SK-N-SH (cell line): ENCODE measurements at regions not wholly inside any gene's neighbourhood (a gene's known extent, or its start where the extent isn't known, plus 50 kb on each side); places are given as distances from the start of the nearest gene placed in this dataset.

Experiments used
- CTCF ChIA-PET: fragments of 300-600, 350-600 bp; formaldehyde crosslinking; extraction: SDS; loops from one replicate; lab custom pipeline; 2021; lab: Yijun Ruan, JAX
- POLR2A ChIA-PET: fragments of 350-600 bp; sonication (Branson Sonifier 250); formaldehyde crosslinking; extraction: SDS; loops from one replicate; lab custom pipeline; 2020; ENCODE audit warnings: antibody characterized with exemption, inconsistent platforms; lab: Yijun Ruan, JAX
- DNase-seq: peaks from one replicate; pipeline ENCODE4 v3.0.0; 2012
- H2AFZ ChIP-seq: fragments of 200-600 bp; sonication (generic); 2 replicates; pipeline ENCODE4 v1.8.1; 2016; ENCODE audit warnings: antibody characterized with exemption, mild to moderate bottlenecking, low read depth
- H3F3A ChIP-seq: fragments of 200-600 bp; sonication (generic); replicated peaks from 2 replicates; pipeline ENCODE3; 2016; ENCODE audit warnings: antibody characterized with exemption, mild to moderate bottlenecking; ENCODE audit not compliant: insufficient read depth
- H3K27ac ChIP-seq, 2 experiments: fragments of 200-500 bp in 1 of 2; fragments of 200-600 bp in 1 of 2; sonication (Bioruptor generic) in 1 of 2; sonication (generic), shearing (Covaris generic) in 1 of 2; 2 replicates each; pipeline versions ENCODE4 v1.5.1 to v1.6.1; 2014 to 2016; ENCODE audit warnings: low read depth in 2 of 2, inconsistent platforms in 1 of 2, low read length in 1 of 2, mild to moderate bottlenecking in 1 of 2, mixed read lengths in 1 of 2
- H3K27me3 ChIP-seq: fragments of 200-600 bp; sonication (generic), shearing (Covaris generic); 2 replicates; pipeline ENCODE4 v1.6.1; 2016; ENCODE audit warnings: mixed run types; ENCODE audit not compliant: insufficient read depth
- H3K36me3 ChIP-seq, 2 experiments: fragments of 200-500 bp in 1 of 2; fragments of 200-600 bp in 1 of 2; sonication (Bioruptor generic) in 1 of 2; sonication (generic) in 1 of 2; replicated peaks in 1 of 2; 2 replicates each; pipeline versions ENCODE3 to v1.5.1; 2014 to 2016; ENCODE audit warnings: low read length in 1 of 2, mild to moderate bottlenecking in 1 of 2; ENCODE audit not compliant: insufficient read depth in 2 of 2, control insufficient read depth in 1 of 2
- H3K4me1 ChIP-seq, 2 experiments: fragments of 200-500 bp in 1 of 2; fragments of 200-600 bp in 1 of 2; sonication (Bioruptor generic) in 1 of 2; sonication (generic), shearing (Covaris generic) in 1 of 2; 2 replicates each; pipeline versions ENCODE4 v1.5.1 to v1.6.1; 2014 to 2016; ENCODE audit warnings: low read depth in 1 of 2, low read length in 1 of 2, mixed run types in 1 of 2; ENCODE audit not compliant: insufficient read depth in 2 of 2, control insufficient read depth in 1 of 2
- H3K4me2 ChIP-seq: fragments of 200-600 bp; sonication (generic), shearing (Covaris generic); 2 replicates; pipeline ENCODE4 v1.6.1; 2017; ENCODE audit warnings: mixed run types
- H3K4me3 ChIP-seq, 2 experiments: fragments of 200-500 bp in 1 of 2; fragments of 200-600 bp in 1 of 2; sonication (Bioruptor generic) in 1 of 2; sonication (generic), shearing (Covaris generic) in 1 of 2; 2 replicates each; pipeline versions ENCODE4 v1.5.1 to v1.8.1; 2014 to 2016; ENCODE audit warnings: low read depth in 2 of 2, inconsistent platforms in 1 of 2, low read length in 1 of 2, mild to moderate bottlenecking in 1 of 2, mixed read lengths in 1 of 2, moderate library complexity in 1 of 2
- H3K79me2 ChIP-seq: fragments of 200-600 bp; sonication (generic); 2 replicates; pipeline ENCODE4 v1.8.1; 2017; ENCODE audit warnings: mild to moderate bottlenecking; ENCODE audit not compliant: insufficient read depth
- H3K9ac ChIP-seq: fragments of 200-600 bp; sonication (generic); 2 replicates; pipeline ENCODE4 v1.6.1; 2017; ENCODE audit warnings: mixed run types
- H3K9me2 ChIP-seq: fragments of 200-600 bp; sonication (generic); 2 replicates; pipeline ENCODE4 v1.6.1; 2017; ENCODE audit warnings: mixed run types
- H3K9me3 ChIP-seq: fragments of 200-600 bp; sonication (generic); 2 replicates; pipeline ENCODE4 v1.6.1; 2017; ENCODE audit warnings: mixed run types, mild to moderate bottlenecking, moderate library complexity
- H4K20me1 ChIP-seq: fragments of 200-600 bp; sonication (generic); 2 replicates; pipeline ENCODE4 v1.6.1; 2017; ENCODE audit warnings: mild to moderate bottlenecking, mixed run types; ENCODE audit not compliant: insufficient read depth
- ELF1 ChIP-seq: IDR thresholded peaks from 2 replicates; pipeline ENCODE4 v1.4.0; 2012
- EZH2phosphoT487 ChIP-seq: fragments of 200-600 bp; sonication (generic); IDR thresholded peaks from 2 replicates; pipeline ENCODE4 v1.6.1; 2017; ENCODE audit warnings: low read depth, mixed run types, mild to moderate bottlenecking, antibody characterized with exemption, moderate library complexity, borderline replicate concordance
- FOSL2 ChIP-seq: IDR thresholded peaks from 2 replicates; pipeline ENCODE4 v1.4.0; 2012; ENCODE audit warnings: low read depth, mild to moderate bottlenecking, moderate library complexity, borderline replicate concordance
- GATA2 ChIP-seq: sonication (generic); formaldehyde crosslinking; IDR thresholded peaks from 2 replicates; pipeline ENCODE4 v1.5.0; 2020; ENCODE audit warnings: mild to moderate bottlenecking, missing genetic modification reagents
- MEF2A ChIP-seq: IDR thresholded peaks from 2 replicates; pipeline ENCODE4 v1.4.0; 2012; ENCODE audit warnings: low read depth, borderline replicate concordance
- NFIC ChIP-seq: IDR thresholded peaks from 2 replicates; pipeline ENCODE4 v1.4.0; 2012; ENCODE audit warnings: borderline replicate concordance
- NRF1 ChIP-seq: IDR thresholded peaks from 2 replicates; pipeline ENCODE4 v1.6.1; 2012; ENCODE audit warnings: low read depth, mild to moderate bottlenecking, low read length
- POLR2AphosphoS5 ChIP-seq: IDR thresholded peaks from 2 replicates; pipeline ENCODE4 v1.6.1; 2012; ENCODE audit warnings: low read depth, low read length
- RAD21 ChIP-seq: IDR thresholded peaks from 2 replicates; pipeline ENCODE4 v1.6.1; 2012; ENCODE audit warnings: mild to moderate bottlenecking, low read length
- RCOR1 ChIP-seq: fragments of 150-350 bp; IDR thresholded peaks from 2 replicates; pipeline ENCODE4 v1.6.1; 2017; ENCODE audit warnings: antibody characterized with exemption, low read length
- SMC3 ChIP-seq: IDR thresholded peaks from 2 replicates; pipeline ENCODE4 v1.6.1; 2012; ENCODE audit warnings: low read depth, low read length, improper control_type of control experiment
- TAF1 ChIP-seq: IDR thresholded peaks from 2 replicates; pipeline ENCODE4 v1.6.1; 2012; ENCODE audit warnings: low read depth, mild to moderate bottlenecking, low read length, moderate library complexity, borderline replicate concordance
- TCF12 ChIP-seq: IDR thresholded peaks from 2 replicates; pipeline ENCODE4 v1.4.0; 2012
- YY1 ChIP-seq: IDR thresholded peaks from 2 replicates; pipeline ENCODE4 v1.4.0; 2012; ENCODE audit warnings: low read depth, mild to moderate bottlenecking
- WGBS: methylation state at CpG from one replicate; pipeline ENCODE4 v1.1.6; 2017; ENCODE audit warnings: low lambda C conversion rate; 5-methylcytosine and 5-hydroxymethylcytosine counted together
- TF ChIP-seq, protein P1 (sequence below): IDR thresholded peaks from 2 replicates; pipeline ENCODE4 v1.6.1; 2012; ENCODE audit warnings: mild to moderate bottlenecking, low read depth, low read length, moderate library complexity
- TF ChIP-seq, protein P2 (sequence below): fragments of 150-350 bp; IDR thresholded peaks from 2 replicates; pipeline ENCODE4 v1.6.1; 2017; ENCODE audit warnings: antibody characterized with exemption, low read length, low read depth, borderline replicate concordance
- TF ChIP-seq, protein P3 (sequence below): IDR thresholded peaks from 2 replicates; pipeline ENCODE4 v1.4.0; 2012; ENCODE audit warnings: low read depth, borderline replicate concordance

DNA sequence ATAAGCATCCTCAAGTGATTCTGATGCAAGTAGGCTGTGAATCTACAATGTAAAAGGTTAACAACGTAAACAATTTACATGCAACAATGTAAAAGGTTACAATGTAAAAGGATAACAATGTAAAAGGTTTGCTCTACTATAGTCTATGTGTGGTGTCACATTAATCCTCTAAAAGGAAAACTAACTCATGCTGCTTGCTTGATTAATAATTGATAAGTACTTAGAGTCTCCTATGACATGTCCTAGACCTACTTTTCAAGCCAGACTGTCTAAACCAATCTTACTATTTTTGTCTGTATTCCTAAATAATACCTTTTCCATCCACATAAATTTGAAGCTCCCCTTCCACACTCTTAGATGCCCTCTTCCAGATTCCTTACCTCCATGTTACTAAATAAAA lies 606.8 kb downstream of the LTN1 start:
- 64% methylated on average over 1 of the region's 1 CpG for WGBS
- DNase-seq = no peak
- CTCF ChIA-PET = no interaction called here

More for the DNA sequence above, 606.8 kb downstream of the LTN1 start:
- Histone ChIP-seq H3K79me2 (no peaks in the 10 kb centered on the region), H3K9me3 (no peaks in the 10 kb centered on the region), H3K27me3 (no peaks in the 10 kb centered on the region), H3K4me1 (peaks cover 0 to 7% of the 10 kb centered on the region in 2 experiments; a peak in 2 of 4 replicates), H3K9ac (no peak overlapping the region), H2AFZ (no peak overlapping the region)
- POLR2A ChIA-PET = no interaction called here
- TF ChIP-seq, protein P1, sequence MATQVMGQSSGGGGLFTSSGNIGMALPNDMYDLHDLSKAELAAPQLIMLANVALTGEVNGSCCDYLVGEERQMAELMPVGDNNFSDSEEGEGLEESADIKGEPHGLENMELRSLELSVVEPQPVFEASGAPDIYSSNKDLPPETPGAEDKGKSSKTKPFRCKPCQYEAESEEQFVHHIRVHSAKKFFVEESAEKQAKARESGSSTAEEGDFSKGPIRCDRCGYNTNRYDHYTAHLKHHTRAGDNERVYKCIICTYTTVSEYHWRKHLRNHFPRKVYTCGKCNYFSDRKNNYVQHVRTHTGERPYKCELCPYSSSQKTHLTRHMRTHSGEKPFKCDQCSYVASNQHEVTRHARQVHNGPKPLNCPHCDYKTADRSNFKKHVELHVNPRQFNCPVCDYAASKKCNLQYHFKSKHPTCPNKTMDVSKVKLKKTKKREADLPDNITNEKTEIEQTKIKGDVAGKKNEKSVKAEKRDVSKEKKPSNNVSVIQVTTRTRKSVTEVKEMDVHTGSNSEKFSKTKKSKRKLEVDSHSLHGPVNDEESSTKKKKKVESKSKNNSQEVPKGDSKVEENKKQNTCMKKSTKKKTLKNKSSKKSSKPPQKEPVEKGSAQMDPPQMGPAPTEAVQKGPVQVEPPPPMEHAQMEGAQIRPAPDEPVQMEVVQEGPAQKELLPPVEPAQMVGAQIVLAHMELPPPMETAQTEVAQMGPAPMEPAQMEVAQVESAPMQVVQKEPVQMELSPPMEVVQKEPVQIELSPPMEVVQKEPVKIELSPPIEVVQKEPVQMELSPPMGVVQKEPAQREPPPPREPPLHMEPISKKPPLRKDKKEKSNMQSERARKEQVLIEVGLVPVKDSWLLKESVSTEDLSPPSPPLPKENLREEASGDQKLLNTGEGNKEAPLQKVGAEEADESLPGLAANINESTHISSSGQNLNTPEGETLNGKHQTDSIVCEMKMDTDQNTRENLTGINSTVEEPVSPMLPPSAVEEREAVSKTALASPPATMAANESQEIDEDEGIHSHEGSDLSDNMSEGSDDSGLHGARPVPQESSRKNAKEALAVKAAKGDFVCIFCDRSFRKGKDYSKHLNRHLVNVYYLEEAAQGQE = no peak
- TF ChIP-seq TAF1 = no peak
- no peak for TF ChIP-seq POLR2AphosphoS5
- TF ChIP-seq TCF12 = no peak
- TF ChIP-seq, protein P2, sequence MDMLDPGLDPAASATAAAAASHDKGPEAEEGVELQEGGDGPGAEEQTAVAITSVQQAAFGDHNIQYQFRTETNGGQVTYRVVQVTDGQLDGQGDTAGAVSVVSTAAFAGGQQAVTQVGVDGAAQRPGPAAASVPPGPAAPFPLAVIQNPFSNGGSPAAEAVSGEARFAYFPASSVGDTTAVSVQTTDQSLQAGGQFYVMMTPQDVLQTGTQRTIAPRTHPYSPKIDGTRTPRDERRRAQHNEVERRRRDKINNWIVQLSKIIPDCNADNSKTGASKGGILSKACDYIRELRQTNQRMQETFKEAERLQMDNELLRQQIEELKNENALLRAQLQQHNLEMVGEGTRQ = no peak
- TF ChIP-seq FOSL2 = no peak
- TF ChIP-seq SMC3 = no peak
- TF ChIP-seq EZH2phosphoT487 = no peak
- no peak for TF ChIP-seq GATA2 (CRISPR knock-in tag)
- no peak for TF ChIP-seq ELF1
- no peak for TF ChIP-seq MEF2A
- TF ChIP-seq YY1 = no peak
- TF ChIP-seq RCOR1 = no peak
- TF ChIP-seq NFIC = no peak
- no peak for TF ChIP-seq RAD21
- TF ChIP-seq, protein P3, sequence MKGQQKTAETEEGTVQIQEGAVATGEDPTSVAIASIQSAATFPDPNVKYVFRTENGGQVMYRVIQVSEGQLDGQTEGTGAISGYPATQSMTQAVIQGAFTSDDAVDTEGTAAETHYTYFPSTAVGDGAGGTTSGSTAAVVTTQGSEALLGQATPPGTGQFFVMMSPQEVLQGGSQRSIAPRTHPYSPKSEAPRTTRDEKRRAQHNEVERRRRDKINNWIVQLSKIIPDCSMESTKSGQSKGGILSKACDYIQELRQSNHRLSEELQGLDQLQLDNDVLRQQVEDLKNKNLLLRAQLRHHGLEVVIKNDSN = no peak
- TF ChIP-seq NRF1 = no peak
- TF ChIP-seq, all 33 proteins: peak for 0
- no peaks in the 10 kb centered on the region for H3K36me3 ChIP-seq
- no peaks in the 10 kb centered on the region for H3F3A ChIP-seq
- no peaks in the 10 kb centered on the region for H4K20me1 ChIP-seq
- H3K9me2 ChIP-seq = no peaks in the 10 kb centered on the region
- no peak overlapping the region for H3K4me2 ChIP-seq
- H3K4me3 ChIP-seq = no peak overlapping the region
- no peak overlapping the region for H3K27ac ChIP-seq
